Daoy (cell line): ENCODE measurements at regions not wholly inside any gene's neighbourhood (a gene's known extent, or its start where the extent isn't known, plus 50 kb on each side); places are given as distances from the start of the nearest gene placed in this dataset.
A peak's percentile ranks its signal among the peaks of the same experiment; 100 is the strongest.
"Not testable (repeated sequence)": the region's sequence is repeated elsewhere in the genome, so short reads cannot be mapped to it uniquely, and the experiment has no call there.

Source experiments
- DNase-seq: peaks from one replicate; pipeline ENCODE4 v3.0.0-alpha.2; 2015; ENCODE audit warnings: low read depth

- no peak for DNase-seq
Observed at GRCh38 chr9:135378751-135379150, 100.8 kb upstream of the PPP1R26 start.

DNA sequence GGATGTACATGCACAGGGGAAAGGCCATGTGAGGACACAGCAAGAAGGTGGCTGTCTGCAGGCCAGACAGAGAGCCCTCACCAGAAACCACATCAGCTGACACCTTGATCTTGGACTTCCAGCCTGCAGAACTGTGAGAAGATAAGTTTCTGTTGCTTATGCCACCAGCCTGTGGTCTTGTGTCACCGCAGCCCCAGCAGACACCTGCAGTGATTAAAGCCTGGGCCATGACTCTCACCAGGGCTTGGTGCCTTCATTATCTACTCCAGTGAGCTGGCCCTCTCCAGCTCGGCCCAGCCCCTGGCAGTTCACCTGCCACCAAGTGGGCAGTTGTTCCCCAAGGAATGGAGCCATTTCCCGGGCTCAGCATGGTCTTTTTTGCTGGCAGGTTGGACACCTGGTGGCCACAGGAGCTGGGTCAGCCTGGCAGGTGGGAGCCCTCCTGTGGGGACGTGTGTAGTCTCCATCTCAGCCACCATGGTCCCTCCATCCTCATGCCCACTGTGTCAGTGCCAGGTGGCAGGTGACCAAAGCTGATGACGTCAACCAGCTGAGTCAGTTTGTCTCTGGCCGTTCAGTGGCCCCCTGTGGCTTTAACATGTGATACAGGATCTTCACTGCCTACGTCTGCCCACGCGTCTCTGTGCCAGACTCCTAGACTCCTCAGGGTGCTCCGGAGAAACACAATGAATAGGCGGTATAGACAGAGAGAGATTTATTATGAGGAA lies 99.9 kb upstream of the PPP1R26 start:
- DNase-seq = peak; percentile 63

GRCh38 chr9:135380311-135380960 lies 99.1 kb upstream of the PPP1R26 start:
- DNase-seq = no peak

DNA sequence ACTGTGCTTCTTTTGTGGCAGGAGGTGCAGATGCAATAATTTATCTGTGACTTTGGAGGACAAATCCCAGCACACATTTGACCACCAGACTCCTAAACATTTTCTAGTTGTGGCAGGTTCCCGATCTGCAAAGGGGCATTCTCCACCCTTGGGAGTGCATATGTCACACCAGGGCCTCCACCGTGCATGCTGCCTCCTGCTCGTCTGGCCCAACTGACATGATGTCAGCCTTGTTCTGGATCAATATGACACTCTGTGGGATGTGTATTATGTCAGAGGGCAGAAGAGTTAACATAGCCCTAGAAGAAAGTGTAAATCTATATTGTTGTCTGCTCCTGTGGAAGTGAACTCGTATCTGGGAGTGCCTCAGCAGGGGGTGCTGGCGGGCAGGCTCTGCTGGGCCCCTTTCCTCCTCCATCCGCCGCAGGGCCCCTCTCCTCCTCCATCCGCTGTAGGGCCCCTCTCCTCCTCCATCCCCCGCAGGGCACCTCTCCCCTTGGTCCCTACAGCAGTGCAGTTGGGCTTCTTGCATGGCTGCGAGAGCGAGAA lies 97.7 kb upstream of the PPP1R26 start:
- DNase-seq = no peak

DNA sequence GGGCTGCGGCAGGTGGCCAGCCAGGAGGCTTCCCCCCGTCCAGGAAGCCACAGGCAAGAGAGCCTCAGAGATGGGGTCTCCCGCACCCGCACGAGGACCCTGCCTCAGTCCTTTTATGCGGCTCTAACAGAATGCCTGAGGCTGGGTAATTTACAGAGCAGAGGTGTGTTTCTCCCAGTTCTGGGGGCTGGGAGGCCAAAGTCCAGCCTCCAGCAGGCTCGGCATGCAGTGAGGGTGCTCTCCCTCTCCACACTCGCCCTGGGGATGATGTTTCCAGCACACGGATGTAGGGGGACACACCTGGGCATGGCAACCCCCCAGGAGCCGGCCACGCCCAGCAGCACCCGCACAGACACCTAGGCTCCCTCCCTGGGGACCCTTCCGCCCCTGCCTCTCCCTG lies 95.4 kb upstream of the PPP1R26 start:
- DNase-seq = no peak

DNA sequence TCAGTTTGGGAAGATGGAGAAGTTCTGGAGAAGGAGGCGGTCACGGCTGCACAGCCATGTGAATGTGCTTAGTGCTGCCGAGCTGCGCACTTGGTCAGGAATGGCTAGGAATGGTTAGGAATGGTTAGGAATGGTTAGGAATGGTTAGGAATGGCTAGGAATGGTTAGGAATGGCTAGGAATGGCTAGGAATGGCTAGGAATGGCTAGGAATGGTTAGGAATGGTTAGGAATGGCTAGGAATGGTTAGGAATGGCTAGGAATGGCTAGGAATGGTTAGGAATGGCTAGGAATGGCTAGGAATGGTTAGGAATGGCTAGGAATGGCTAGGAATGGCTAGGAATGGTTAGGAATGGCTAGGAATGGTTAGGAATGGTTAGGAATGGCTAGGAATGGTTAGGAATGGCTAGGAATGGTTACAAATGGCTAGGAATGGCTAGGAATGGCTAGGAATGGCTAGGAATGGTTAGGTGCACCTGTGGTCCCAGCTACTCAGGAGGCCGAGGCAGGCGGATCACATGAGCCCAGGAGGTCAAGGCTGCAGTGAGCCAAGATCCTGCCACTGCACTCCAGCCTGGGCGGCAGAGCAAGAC lies 94.7 kb upstream of the PPP1R26 start:
- not testable (repeated sequence) for DNase-seq

DNA sequence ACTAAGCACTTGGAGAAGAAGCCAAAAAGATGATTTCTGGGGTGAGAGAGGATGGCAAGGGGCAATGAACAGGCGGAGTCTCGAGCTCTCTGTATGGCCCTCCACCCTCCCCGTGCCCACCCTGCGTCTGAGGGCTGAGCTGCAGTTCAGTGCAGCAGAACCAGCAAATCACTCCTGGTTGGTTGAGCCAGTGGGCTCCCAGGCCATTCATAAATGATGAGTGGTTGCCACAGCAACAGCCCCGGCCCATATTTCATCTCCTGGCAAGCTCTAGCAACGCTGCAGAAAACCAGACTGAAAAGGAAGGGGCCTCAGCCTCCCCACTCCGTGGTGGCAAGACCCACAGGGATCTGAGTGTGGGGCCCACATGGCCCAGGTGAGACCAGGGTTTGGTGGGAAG lies 93.8 kb upstream of the PPP1R26 start:
- DNase-seq = no peak

- DNase-seq = no peak
Observed at GRCh38 chr9:135387976-135388375, 91.6 kb upstream of the PPP1R26 start.

GRCh38 chr9:135388530-135388929 lies 91.1 kb upstream of the PPP1R26 start:
- DNase-seq = no peak

- no peak for DNase-seq
Observed at GRCh38 chr9:135391759-135392158, 87.8 kb upstream of the PPP1R26 start.

- no peak for DNase-seq
Observed at GRCh38 chr9:135392511-135392910, 87.1 kb upstream of the PPP1R26 start.

GRCh38 chr9:135394131-135394530 lies 85.5 kb upstream of the PPP1R26 start:
- no peak for DNase-seq

- no peak for DNase-seq
Observed at GRCh38 chr9:135394699-135395645, 84.6 kb upstream of the PPP1R26 start.

DNA sequence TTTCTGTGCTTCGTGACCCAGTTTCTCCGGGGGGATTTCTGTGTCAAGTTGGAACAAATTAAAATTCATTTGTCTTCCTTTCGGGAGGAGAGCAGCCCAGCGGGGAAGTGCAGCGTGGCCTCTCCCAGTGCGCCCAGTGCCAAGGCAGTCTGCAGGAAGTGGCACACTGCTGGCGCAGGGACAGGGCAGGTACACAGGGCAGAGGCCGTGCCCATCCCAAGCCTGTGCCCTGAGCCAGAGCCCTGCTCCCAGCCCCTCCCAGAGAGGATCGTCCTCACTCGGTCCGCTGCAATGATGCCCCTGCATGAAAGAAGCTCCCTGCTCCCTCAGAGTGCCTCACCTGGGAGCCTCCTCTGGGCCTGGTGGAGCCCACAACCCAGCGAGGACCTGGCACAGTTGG lies 82.4 kb upstream of the PPP1R26 start:
- no peak for DNase-seq

- DNase-seq = no peak
Observed at GRCh38 chr9:135399000-135399649, 80.5 kb upstream of the PPP1R26 start.

- DNase-seq = no peak
Observed at GRCh38 chr9:135400496-135400895, 79.1 kb upstream of the PPP1R26 start.

GRCh38 chr9:135401218-135401617 lies 78.4 kb upstream of the PPP1R26 start:
- no peak for DNase-seq

DNA sequence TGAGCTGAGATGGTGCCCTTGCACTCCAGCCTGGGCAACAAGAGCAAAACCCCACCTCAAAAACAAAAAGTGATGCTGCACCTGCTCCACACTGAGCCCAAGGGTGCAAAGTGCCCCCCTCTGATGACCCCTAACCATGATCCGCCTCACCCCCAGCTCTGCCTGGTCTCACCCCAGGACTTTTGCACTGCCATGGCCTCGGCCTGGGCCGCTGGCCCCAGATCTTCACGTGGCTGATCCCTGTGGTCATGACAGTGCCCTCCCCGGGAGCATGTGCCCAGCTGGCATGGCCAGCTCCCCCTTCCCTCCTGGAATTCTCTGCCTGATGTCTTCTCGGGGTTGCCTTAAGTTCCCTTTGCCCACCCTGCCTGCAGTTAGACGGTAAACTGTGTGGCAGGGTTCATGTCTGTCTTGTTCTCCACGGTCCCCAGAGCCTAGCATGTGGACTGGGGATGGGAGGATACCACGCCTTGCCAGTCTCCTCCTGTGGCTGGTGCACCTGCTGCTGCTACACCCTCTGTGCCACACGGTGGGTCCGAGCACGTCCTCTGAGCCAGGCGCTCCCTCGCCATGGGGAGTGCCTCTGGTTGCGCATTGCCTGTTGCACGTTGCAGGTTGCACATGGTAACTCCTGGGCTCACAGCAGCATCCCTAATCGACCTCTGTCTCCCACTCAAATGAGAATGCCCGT lies 77.4 kb upstream of the PPP1R26 start:
- DNase-seq = no peak

GRCh38 chr9:135402739-135403695 lies 76.6 kb upstream of the PPP1R26 start:
- DNase-seq = no peak
